ENCODE measurements at regions not wholly inside any gene's neighbourhood (a gene's known extent, or its start where the extent isn't known, plus 50 kb on each side); places are given as distances from the start of the nearest gene placed in this dataset.
"Not testable (repeated sequence)": the region's sequence is repeated elsewhere in the genome, so short reads cannot be mapped to it uniquely, and the experiment has no call there.

- DNase-seq (ENCODE audit: low spot score): no peak
Observed at GRCh38 chr6:168851460-168852375, 401.9 kb downstream of the THBS2 start.

- DNase-seq (ENCODE audit: low spot score): not testable (repeated sequence)
Observed at GRCh38 chr6:168850027-168850736, 403.5 kb downstream of the THBS2 start.

- DNase-seq (ENCODE audit: low spot score): no peak
Observed at GRCh38 chr6:168849459-168849858, 404.2 kb downstream of the THBS2 start.

DNA sequence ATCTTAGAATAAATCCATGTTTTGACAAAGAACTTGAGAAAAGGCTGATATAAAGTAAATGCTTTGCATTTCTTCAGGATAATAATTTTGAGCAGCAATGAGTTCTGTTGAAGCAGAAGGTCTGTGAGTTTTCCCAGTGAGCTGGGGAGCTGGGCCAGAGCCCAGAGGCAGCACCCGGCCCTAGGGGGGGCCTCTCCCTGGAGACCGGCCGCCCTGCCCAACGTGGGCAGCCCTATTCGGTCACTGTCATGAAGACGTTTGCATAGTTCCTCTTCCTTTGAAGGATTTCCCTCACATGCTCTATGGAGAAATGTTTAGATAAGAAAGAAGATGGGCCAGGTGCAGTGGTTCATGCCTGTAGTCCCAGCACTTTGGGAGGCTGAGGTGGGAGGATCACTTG is 404.8 kb downstream of the THBS2 start:
- DNase-seq (ENCODE audit: low spot score): no peak

- DNase-seq (ENCODE audit: low spot score): no peak
Observed at GRCh38 chr6:168844821-168845609, 404.0 kb downstream of the SMOC2 start.

DNA sequence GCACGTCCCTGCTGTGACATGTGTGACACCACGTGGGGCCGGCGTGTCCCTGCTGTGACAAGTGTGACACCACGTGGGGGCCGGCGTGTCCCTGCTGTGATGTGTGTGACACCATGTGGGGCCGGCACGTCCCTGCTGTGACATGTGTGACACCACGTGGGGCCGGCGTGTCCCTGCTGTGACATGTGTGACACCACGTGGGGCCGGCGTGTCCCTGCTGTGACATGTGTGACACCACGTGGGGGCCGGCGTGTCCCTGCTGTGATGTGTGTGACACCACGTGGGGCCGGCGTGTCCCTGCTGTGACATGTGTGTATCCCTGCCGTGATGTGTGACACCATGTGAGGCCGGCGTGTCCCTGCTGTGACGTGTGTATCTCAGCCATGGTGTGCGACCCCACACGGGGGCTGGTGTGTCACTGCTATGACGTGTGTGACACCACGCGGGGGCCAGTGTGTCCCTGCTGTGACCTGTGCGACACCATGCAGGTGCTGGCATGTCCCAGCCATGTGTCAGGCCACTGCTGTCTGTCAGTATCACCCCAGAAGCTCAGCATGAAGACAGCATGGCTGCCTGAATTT is 401.7 kb downstream of the SMOC2 start:
- DNase-seq (ENCODE audit: low spot score): not testable (repeated sequence)

DNA sequence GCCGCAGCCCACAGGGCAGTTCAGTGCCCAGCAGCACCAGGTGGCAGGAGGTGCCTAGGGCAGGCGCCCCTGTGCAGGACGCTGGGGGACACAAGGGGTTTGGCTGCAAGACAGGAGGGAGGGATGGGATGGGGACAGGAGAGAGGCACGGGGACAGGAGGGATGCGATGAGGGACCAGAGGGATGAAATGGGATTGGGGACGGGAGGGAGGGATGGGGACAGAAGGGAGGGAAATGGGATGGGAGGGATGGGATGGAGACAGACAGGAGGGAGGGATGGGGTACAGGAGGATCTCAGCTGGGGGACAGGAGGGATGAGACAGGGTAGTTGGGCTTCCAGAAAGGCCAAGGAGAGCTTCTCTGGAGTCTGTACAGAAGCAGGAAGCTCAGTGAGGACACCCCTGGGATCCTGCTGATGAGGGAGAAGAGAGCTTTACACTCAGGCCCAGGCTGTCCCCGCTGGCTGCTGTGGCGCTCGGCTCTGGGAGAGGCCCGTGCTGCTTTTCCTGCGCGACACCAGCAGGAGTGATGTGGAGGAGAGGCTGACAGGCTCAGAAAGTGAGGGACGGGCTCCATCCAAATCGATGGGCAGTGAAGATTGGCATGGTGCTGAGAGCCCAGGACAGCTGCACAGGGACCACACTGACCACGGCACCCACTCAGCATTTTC is 400.8 kb downstream of the SMOC2 start:
- no peak for DNase-seq (ENCODE audit: low spot score)

DNA sequence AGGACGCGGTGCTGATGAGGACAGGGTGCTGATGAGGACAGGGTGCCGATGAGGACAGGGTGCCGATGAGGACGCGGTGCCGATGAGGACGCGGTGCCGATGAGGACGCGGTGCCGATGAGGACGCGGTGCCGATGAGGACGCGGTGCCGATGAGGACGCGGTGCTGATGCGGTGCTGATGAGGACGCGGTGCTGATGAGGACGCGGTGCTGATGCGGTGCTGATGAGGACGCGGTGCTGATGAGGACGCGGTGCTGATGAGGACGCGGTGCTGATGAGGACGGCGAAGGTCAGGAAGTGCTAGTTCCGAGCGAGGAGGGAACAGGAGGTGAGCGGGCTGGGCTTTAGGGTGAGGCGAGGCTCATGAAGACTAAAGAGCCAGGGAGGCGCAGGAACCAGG is 399.9 kb downstream of the SMOC2 start:
- not testable (repeated sequence) for DNase-seq (ENCODE audit: low spot score)

DNA sequence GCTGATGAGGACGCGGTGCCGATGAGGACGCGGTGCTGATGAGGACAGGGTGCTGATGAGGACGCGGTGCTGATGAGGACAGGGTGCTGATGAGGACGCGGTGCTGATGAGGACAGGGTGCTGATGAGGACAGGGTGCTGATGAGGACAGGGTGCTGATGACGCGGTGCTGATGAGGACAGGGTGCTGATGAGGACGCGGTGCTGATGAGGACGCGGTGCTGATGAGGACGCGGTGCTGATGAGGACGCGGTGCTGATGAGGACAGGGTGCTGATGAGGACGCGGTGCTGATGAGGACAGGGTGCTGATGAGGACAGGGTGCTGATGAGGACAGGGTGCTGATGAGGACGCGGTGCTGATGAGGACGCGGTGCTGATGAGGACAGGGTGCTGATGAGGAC is 399.3 kb downstream of the SMOC2 start:
- not testable (repeated sequence) for DNase-seq (ENCODE audit: low spot score)

DNA sequence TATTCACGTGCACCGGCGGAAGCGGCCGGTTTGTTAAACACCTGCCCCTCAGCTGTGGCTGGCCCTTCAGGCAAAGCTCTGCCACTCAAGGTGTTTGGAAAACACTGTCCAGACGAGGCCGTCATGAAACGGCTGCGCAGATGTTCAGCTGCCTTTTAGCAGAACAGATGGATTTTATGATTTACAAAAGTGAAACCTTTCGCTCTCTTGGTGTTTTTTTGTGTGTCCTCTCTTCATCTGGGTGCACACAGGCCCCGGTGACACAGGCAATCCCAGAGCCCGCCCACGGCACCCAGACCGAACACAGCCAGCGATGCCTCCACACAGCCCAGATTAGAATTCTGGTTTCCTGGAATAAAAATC is 397.0 kb downstream of the SMOC2 start:
- no peak for DNase-seq (ENCODE audit: low spot score)

- DNase-seq (ENCODE audit: low spot score): no peak
Observed at GRCh38 chr6:168837254-168838036, 396.5 kb downstream of the SMOC2 start.

DNA sequence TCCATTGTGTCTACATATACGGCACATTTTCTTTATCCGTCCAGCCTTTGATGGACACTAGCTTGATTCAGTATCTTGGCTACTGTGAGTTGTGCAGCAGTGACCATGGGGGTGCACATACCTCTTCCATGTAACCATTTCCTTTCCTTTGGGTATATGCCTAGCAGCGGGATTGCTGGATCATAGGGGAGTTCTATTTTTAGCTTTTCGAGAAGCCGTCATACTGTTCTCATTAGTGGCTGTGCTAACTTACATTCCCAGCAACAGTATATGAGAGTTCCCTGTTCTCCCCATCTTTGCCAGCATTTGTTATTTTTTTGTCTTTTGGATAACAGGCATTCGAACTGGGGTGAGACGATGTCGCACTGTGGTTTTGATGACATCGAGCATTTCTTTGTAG is 395.0 kb downstream of the SMOC2 start:
- DNase-seq (ENCODE audit: low spot score): no peak

DNA sequence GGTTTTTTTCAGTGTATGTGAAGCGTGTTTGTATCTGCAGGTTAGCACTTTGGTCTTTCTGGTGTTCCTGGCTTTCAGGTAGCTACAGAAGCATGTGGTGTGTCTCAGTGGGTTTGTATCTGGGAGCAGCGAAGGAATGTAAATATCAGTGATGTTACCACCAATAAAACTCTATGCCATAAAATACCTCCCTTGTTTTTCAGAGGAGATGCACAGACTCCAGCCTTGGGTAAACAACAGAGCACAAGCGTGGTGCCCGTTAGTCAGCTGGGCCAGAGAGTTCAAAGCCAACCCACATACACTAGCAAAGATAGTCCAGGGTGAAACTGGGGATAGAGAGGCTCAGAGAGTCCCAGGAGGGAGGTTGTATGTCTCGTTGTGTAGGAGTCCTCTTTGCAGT is 393.8 kb downstream of the SMOC2 start:
- DNase-seq (ENCODE audit: low spot score): peak; percentile 38

- DNase-seq (ENCODE audit: low spot score): no peak
Observed at GRCh38 chr6:168834042-168834587, 393.1 kb downstream of the SMOC2 start.

DNA sequence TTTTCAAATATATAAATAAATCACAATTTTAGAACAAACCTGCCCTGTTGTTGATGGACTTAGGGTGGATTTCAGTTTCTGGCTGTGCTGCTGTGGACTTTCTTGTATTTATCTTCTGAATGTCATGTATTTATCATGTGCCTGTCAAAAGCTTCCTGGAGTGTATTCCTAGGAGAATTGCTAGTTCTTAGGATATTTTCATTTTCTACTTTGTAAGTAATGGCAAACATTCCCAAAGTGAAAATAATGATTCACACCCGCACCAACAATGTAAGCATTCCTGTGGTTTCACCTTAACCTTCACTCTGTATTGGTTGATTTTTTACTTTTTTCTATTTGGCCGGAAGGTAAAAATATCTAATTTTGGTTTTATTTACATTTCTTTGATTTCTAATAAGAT is 387.8 kb downstream of the SMOC2 start:
- no peak for DNase-seq (ENCODE audit: low spot score)

DNA sequence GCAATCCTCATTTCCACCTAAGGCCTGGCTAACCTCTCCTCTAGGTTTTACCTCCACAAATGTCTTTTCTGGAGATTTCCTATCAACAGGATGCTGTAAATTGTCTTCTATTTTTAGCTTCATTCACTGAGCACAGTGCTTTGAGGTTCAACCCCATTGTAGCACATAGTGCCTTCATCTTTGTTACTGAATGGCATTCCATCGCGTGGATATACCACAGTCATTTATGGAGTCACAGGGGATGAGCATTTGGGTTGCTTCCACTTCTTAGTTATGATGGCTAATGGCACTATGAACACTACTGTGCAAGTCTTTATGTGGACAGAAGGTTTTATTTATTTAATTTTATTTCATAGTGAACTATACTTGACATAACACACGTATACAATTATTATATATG is 387.1 kb downstream of the SMOC2 start:
- DNase-seq (ENCODE audit: low spot score): no peak

DNA sequence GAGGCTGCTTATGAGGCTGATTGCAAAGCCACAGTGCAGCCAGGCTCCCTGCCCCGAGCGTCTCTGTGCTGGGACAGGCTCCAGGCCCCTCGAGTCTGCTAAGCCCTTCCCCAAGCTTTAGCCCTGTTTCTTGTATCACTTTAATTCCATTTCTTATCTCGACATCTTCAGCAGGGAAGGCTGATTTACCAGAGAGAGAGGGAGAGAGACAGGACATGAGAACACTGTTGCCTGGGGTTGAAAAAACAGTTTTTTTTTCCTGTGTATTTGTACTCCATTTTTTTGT is 386.5 kb downstream of the SMOC2 start:
- no peak for DNase-seq (ENCODE audit: low spot score)

DNA sequence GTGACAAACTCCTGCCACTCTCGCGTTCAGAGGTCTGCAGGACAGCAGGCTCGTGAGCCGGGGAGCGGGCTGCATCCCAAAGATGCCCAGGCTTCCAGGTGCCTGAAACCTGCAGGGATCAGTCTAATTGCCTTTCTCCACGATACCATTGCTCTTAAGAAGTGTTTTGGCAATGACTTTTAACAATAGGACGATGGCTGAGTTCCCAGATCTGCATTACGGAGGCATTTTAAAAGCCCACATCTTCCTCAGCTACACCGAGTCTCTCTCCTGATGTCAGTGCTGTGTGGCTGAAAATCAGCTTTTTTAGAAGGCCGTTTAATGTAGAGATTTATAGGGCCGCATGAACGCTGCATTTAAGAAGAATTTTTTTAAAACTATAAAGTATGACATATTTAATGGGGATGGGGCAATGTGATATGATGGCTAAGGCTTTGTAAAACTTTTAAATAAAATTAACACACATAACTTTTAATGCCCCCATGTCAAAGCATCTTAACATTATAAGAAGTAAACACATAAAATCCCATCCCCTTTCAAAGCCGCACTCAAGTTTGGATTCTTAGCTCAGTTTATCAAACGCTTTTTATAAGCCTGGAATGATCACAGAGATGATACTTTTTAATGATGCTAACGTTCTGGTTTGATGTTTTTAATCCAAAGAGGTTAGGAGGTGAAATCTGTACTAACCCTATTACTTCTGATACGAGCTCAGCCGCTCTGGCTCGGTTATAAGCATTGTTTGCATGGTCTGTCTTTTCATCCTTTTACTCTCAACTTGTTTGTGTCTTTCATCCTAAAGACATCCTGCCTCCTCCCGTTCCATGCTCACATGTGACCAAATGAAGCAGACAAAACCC is 386.0 kb downstream of the SMOC2 start:
- no peak for DNase-seq (ENCODE audit: low spot score)

DNA sequence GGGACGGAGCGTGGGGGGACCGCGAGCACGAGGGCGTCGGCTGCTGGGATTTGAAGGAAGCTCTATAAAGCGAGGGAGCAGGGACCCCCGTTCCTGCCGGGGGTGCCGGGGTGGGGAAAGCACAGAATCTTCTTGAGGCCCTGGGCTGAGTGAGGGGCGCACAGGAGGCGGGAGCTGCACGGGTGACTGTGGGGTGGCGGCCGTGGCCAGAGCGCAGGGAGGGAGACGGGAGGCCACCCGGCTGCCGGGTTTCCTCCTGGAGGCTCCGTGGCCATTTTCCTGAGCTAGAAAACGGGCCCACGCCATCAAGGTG is 385.1 kb downstream of the SMOC2 start:
- DNase-seq (ENCODE audit: low spot score): no peak

Measured in LoVo (cell line).